Mucosa of rectum (tissue), 2 donors: ENCODE measurements at regions not wholly inside any gene's neighbourhood (a gene's known extent, or its start where the extent isn't known, plus 50 kb on each side); places are given as distances from the start of the nearest gene placed in this dataset.

Experiments used
- H3K27ac ChIP-seq, 2 donors: one replicate each; pipeline ENCODE4 v1.7.0; 2013; ENCODE audit warnings: inconsistent platforms in 2 of 2, low read depth in 2 of 2, low read length in 2 of 2
- H3K27me3 ChIP-seq, 2 donors: one replicate each; pipeline ENCODE4 v1.7.0; 2013; ENCODE audit warnings: low read length in 2 of 2; ENCODE audit not compliant: control insufficient read depth in 2 of 2, insufficient read depth in 2 of 2
- H3K36me3 ChIP-seq, 2 donors: one replicate each; pipeline ENCODE4 v1.7.0; 2013; ENCODE audit warnings: low read length in 2 of 2; ENCODE audit not compliant: control insufficient read depth in 2 of 2, insufficient read depth in 2 of 2
- H3K4me1 ChIP-seq, 2 donors: one replicate each; pipeline ENCODE4 v1.7.0; 2013; ENCODE audit warnings: low read length in 2 of 2, mild to moderate bottlenecking in 1 of 2; ENCODE audit not compliant: control insufficient read depth in 2 of 2, insufficient read depth in 2 of 2
- H3K4me3 ChIP-seq, 2 donors: one replicate each; pipeline ENCODE4 v1.7.0; 2013; ENCODE audit warnings: low read length in 2 of 2
- H3K9ac ChIP-seq, 2 donors: one replicate each; pipeline ENCODE4 v1.7.0; 2013; ENCODE audit warnings: low read length in 2 of 2, low read depth in 1 of 2, mild to moderate bottlenecking in 1 of 2
- H3K9me3 ChIP-seq, 2 donors: one replicate each; pipeline ENCODE4 v1.7.0; 2013; ENCODE audit warnings: low read length in 2 of 2; ENCODE audit not compliant: control insufficient read depth in 2 of 2
- donor health status: healthy.
- donor health status: Normal muscosa, but diverticular disease.

GRCh38 chr9:105173306-105173705 lies 71.1 kb upstream of the SLC44A1 start:
- Histone ChIP-seq H3K27me3 (no peaks in the 10 kb centered on the region), H3K9me3 (no peaks in the 10 kb centered on the region), H3K4me3 (no peak overlapping the region), H3K27ac (no peak overlapping the region), H3K4me1 (no peaks in the 10 kb centered on the region), H3K9ac (no peak overlapping the region), H3K36me3 (no peaks in the 10 kb centered on the region)

DNA sequence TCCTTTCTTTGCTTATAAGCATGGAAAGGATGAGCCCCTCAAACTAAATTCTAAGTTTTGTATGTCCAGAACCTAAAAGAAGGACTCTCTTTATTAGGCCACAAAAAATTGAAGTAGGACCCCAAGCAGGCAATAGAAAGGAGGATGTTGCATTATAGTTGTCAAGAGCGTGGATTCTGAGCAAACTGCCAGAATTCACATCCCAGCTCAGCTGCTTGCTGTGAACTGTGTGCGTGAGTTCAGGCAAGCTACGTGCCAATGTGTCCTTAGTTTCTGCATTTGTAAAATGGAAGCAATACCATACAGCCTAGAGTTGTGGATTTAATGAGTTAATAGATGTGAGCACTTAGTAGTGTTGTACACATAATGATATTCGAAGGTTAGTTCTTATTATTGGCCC lies 70.6 kb upstream of the SLC44A1 start:
- Histone ChIP-seq H3K27me3 (no peaks in the 10 kb centered on the region), H3K27ac (no peak overlapping the region), H3K4me1 (no peaks in the 10 kb centered on the region), H3K4me3 (no peak overlapping the region), H3K9ac (no peak overlapping the region), H3K9me3 (no peaks in the 10 kb centered on the region), H3K36me3 (no peaks in the 10 kb centered on the region)

GRCh38 chr9:105176194-105176593 lies 68.3 kb upstream of the SLC44A1 start:
- Histone ChIP-seq H3K4me3 (no peak overlapping the region), H3K9ac (no peak overlapping the region), H3K9me3 (no peaks in the 10 kb centered on the region), H3K27ac (no peak overlapping the region), H3K36me3 (no peaks in the 10 kb centered on the region), H3K4me1 (no peaks in the 10 kb centered on the region), H3K27me3 (no peaks in the 10 kb centered on the region)

GRCh38 chr9:105178076-105178475 lies 66.4 kb upstream of the SLC44A1 start:
- no peaks in the 10 kb centered on the region for H3K36me3 ChIP-seq
- no peaks in the 10 kb centered on the region for H3K9me3 ChIP-seq
- H3K27ac ChIP-seq = no peak overlapping the region
- no peaks in the 10 kb centered on the region for H3K27me3 ChIP-seq
- no peak overlapping the region for H3K4me3 ChIP-seq
- no peaks in the 10 kb centered on the region for H3K4me1 ChIP-seq
- H3K9ac ChIP-seq = no peak overlapping the region

GRCh38 chr9:105187781-105188180 lies 56.7 kb upstream of the SLC44A1 start:
- Histone ChIP-seq H3K9me3 (no peaks in the 10 kb centered on the region), H3K27ac (no peak overlapping the region), H3K9ac (no peak overlapping the region), H3K4me3 (no peak overlapping the region), H3K36me3 (no peaks in the 10 kb centered on the region), H3K4me1 (no peaks in the 10 kb centered on the region), H3K27me3 (no peaks in the 10 kb centered on the region)

DNA sequence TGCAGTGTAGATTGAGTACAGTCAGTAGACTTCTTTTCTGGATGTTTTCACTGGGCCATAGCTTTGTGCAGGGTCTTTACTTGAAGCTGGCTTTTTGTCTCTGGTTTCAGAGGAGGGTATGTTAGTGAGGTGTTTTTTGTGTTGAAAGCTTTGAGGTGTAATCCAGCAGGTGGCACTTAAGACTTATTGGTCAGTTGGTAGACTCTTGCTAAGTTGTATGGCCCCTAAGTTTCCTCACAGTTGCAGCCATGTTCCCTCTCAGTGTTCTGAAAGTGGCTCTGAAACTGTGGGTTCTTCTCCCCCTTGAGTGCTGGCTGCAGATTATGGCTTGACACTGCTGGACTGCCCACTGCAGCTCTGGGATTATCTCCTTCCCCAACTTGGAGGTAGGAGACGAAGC lies 55.7 kb upstream of the SLC44A1 start:
- H3K27me3 ChIP-seq = no peaks in the 10 kb centered on the region
- no peaks in the 10 kb centered on the region for H3K4me1 ChIP-seq
- H3K9me3 ChIP-seq = no peaks in the 10 kb centered on the region
- no peak overlapping the region for H3K4me3 ChIP-seq
- H3K27ac ChIP-seq = no peak overlapping the region
- no peak overlapping the region for H3K9ac ChIP-seq
- H3K36me3 ChIP-seq = no peaks in the 10 kb centered on the region

DNA sequence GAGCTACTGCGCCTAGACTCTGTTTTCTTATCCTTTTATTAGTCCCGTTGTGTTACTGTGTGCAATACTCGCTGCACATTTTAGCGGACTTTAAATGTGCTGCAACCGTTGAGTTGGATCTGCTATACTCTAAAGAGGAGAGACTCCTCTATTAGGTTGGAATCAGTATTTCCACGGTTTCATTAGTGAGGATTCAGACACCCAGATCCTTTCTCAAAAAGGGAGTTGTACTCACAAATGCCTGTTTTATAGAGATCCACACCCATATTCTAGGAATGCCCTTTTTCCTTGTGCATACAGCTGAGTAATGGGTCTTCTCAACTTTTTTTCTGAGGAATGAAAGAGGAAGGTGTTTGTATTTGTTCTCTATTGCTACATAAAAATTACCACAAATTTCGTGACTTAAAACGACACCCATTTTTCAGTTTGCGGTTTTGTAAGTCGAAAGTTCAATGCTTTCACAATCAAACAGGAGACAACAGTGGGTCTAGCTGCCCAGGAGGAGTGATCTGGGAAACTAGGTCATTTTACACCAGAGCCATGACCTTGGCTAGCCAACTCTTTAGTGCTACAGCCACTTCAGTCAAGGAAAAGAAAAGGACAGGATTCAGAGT lies 52.8 kb upstream of the SLC44A1 start:
- no peak overlapping the region for H3K9ac ChIP-seq
- H3K36me3 ChIP-seq = no peaks in the 10 kb centered on the region
- H3K4me3 ChIP-seq = no peak overlapping the region
- H3K27me3 ChIP-seq = no peaks in the 10 kb centered on the region
- H3K4me1 ChIP-seq = no peaks in the 10 kb centered on the region
- no peaks in the 10 kb centered on the region for H3K9me3 ChIP-seq
- H3K27ac ChIP-seq = no peak overlapping the region

- Histone ChIP-seq H3K27me3 (no peaks in the 10 kb centered on the region), H3K9me3 (no peaks in the 10 kb centered on the region), H3K4me1 (no peaks in the 10 kb centered on the region), H3K27ac (no peak overlapping the region), H3K9ac (no peak overlapping the region), H3K36me3 (no peaks in the 10 kb centered on the region), H3K4me3 (no peak overlapping the region)
Measured at GRCh38 chr9:105193560-105193959, 50.9 kb upstream of the SLC44A1 start.

GRCh38 chr9:105194234-105194633 lies 50.2 kb upstream of the SLC44A1 start:
- Histone ChIP-seq H3K27me3 (no peaks in the 10 kb centered on the region), H3K4me1 (no peaks in the 10 kb centered on the region), H3K36me3 (no peaks in the 10 kb centered on the region), H3K9ac (no peak overlapping the region), H3K9me3 (no peaks in the 10 kb centered on the region), H3K4me3 (no peak overlapping the region), H3K27ac (no peak overlapping the region)
